Karpas-422 (cell line): ENCODE measurements at regions not wholly inside any gene's neighbourhood (a gene's known extent, or its start where the extent isn't known, plus 50 kb on each side); places are given as distances from the start of the nearest gene placed in this dataset.
"Not testable (repeated sequence)": the region's sequence is repeated elsewhere in the genome, so short reads cannot be mapped to it uniquely, and the experiment has no call there.

Experiments used
- DNase-seq: peaks from one replicate; pipeline ENCODE4 v3.0.0-alpha.2; 2015
- H2AFZ ChIP-seq: fragments of 200-600 bp; sonication (generic); 2 replicates; pipeline ENCODE4 v1.6.1; 2014; ENCODE audit warnings: antibody characterized with exemption, low read length, mixed read lengths
- H3K27ac ChIP-seq: fragments of 200-600 bp; sonication (generic); 2 replicates; pipeline ENCODE4 v1.5.1; 2014; ENCODE audit warnings: mild to moderate bottlenecking, low read length, moderate library complexity
- H3K27me3 ChIP-seq: fragments of 200-600 bp; sonication (generic); 2 replicates; pipeline ENCODE4 v1.6.1; 2014; ENCODE audit warnings: low read length, mixed read lengths
- H3K36me3 ChIP-seq: fragments of 200-600 bp; sonication (generic); 2 replicates; pipeline ENCODE4 v1.6.1; 2014; ENCODE audit warnings: low read length, mixed read lengths; ENCODE audit not compliant: insufficient read depth
- H3K4me1 ChIP-seq: fragments of 200-600 bp; sonication (generic); 2 replicates; pipeline ENCODE4 v1.6.1; 2014; ENCODE audit warnings: mild to moderate bottlenecking, low read length, mixed read lengths
- H3K4me2 ChIP-seq: fragments of 200-600 bp; sonication (generic); 2 replicates; pipeline ENCODE4 v1.6.1; 2014; ENCODE audit warnings: low read length, low read depth, mild to moderate bottlenecking; ENCODE audit not compliant: poor library complexity, severe bottlenecking
- H3K4me3 ChIP-seq: fragments of 200-600 bp; sonication (generic); 2 replicates; pipeline ENCODE4 v1.5.1; 2014; ENCODE audit warnings: mild to moderate bottlenecking, antibody characterized with exemption, low read length, mixed read lengths
- H3K79me2 ChIP-seq: fragments of 200-600 bp; sonication (generic); 2 replicates; pipeline ENCODE4 v1.6.1; 2014; ENCODE audit warnings: mild to moderate bottlenecking, low read length, mixed read lengths
- H3K9ac ChIP-seq: fragments of 200-600 bp; sonication (generic); 2 replicates; pipeline ENCODE4 v1.6.0; 2014; ENCODE audit warnings: low read length
- H3K9me2 ChIP-seq: fragments of 200-600 bp; sonication (generic), shearing (Covaris generic); replicated peaks from 2 replicates; pipeline ENCODE4 v1.6.0; 2014; ENCODE audit warnings: mild to moderate bottlenecking, low read length, moderate library complexity; ENCODE audit not compliant: insufficient read depth
- H3K9me3 ChIP-seq: fragments of 300-700, 200-600 bp; sonication (generic); 2 replicates; pipeline ENCODE4 v1.6.1; 2014; ENCODE audit warnings: low read length, mixed read lengths
- H4K20me1 ChIP-seq: fragments of 200-600 bp; sonication (generic); 2 replicates; pipeline ENCODE4 v1.6.1; 2014; ENCODE audit warnings: mild to moderate bottlenecking, antibody characterized with exemption, low read length, low read depth; ENCODE audit not compliant: insufficient read depth

DNA sequence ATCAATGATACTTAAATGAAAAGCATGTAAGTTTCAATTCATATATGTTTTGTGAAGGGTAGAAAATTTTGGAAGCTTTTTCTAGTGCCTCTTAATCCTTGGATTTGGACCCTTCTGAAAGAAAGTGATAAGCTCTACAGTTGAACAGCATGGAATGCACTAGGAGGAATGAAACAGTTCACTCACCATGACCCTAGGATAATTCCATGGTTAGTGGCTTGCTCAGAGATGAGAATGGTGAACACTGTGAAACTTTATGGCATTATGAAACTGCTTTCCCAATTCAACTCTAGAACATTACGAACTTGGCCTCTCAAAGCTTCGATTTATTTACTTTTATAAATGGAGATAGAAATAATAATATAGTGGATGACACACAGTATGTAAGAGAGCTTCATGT, 88.9 kb upstream of the FAT4 start:
- Histone ChIP-seq H3K4me3 (no peak overlapping the region), H3K9ac (no peak overlapping the region), H2AFZ (no peak overlapping the region), H3K27ac (no peak overlapping the region), H3K36me3 (no peaks in the 10 kb centered on the region), H3K4me2 (no peak overlapping the region), H3K79me2 (no peaks in the 10 kb centered on the region), H3K9me2 (no peaks in the 10 kb centered on the region), H3K9me3 (peaks cover 15% of the 10 kb centered on the region), H3K4me1 (no peaks in the 10 kb centered on the region), H3K27me3 (no peaks in the 10 kb centered on the region), H4K20me1 (no peaks in the 10 kb centered on the region)
- DNase-seq, result no peak

DNA sequence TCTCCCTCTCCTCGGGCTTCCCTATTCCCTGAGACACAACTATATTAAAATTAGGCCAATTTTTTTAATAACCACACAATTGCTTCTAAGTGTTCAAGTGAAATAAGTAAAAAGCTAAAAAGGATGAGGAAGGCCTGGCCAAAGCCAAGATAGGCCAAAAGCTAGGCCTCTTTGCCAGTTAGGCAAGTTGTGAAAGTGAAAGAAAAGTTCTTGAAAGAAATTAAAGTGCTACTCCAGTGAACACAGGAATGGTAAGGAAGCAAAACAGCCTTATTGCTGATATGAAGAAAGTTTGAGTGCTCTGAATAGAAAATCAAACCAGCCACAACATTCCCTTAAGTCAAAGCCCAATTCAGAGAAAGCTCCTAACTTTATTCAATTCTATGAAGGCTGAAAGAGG, 114.2 kb upstream of the FAT4 start:
- no peaks in the 10 kb centered on the region for H3K79me2 ChIP-seq
- DNase-seq, result no peak

GRCh38 chr4:125198916-125199315, 115.8 kb upstream of the FAT4 start:
- Histone ChIP-seq H4K20me1 (no peaks in the 10 kb centered on the region), H3K4me2 (no peak overlapping the region), H3K36me3 (no peaks in the 10 kb centered on the region), H3K79me2 (no peaks in the 10 kb centered on the region), H3K4me1 (no peaks in the 10 kb centered on the region), H2AFZ (no peak overlapping the region), H3K9me2 (no peaks in the 10 kb centered on the region), H3K27ac (no peak overlapping the region), H3K9ac (no peak overlapping the region), H3K4me3 (no peak overlapping the region), H3K27me3 (no peaks in the 10 kb centered on the region), H3K9me3 (0 out of 2 replicates have a peak, but pooled peaks cover 7% of the 10 kb centered on the region)
- no peak for DNase-seq

More for the DNA sequence above, 114.2 kb upstream of the FAT4 start:
- no peaks in the 10 kb centered on the region for H3K9me2 ChIP-seq
- H3K27ac ChIP-seq, result no peak overlapping the region
- H3K4me1 ChIP-seq, result no peaks in the 10 kb centered on the region
- no peaks in the 10 kb centered on the region for H4K20me1 ChIP-seq
- H3K36me3 ChIP-seq, result no peaks in the 10 kb centered on the region; the same call in 1 of the 2 replicates
- H3K4me2 ChIP-seq, result no peak overlapping the region
- no peak overlapping the region for H2AFZ ChIP-seq
- no peaks in the 10 kb centered on the region for H3K27me3 ChIP-seq
- H3K9ac ChIP-seq, result no peak overlapping the region
- H3K4me3 ChIP-seq, result no peak overlapping the region
- peaks cover 10% of the 10 kb centered on the region; the same call in 1 of the 2 replicates for H3K9me3 ChIP-seq

- peaks cover 19% of the 10 kb centered on the region for H3K9me3 ChIP-seq
- not testable (repeated sequence) for H3K36me3 ChIP-seq, DNase-seq, H3K79me2 ChIP-seq, H3K9me2 ChIP-seq, H3K4me1 ChIP-seq, H3K4me2 ChIP-seq, H3K27me3 ChIP-seq, H4K20me1 ChIP-seq, H3K27ac ChIP-seq, H3K9ac ChIP-seq, H3K4me3 ChIP-seq, H2AFZ ChIP-seq
Measured at GRCh38 chr4:125191874-125192459, 122.8 kb upstream of the FAT4 start.

DNA sequence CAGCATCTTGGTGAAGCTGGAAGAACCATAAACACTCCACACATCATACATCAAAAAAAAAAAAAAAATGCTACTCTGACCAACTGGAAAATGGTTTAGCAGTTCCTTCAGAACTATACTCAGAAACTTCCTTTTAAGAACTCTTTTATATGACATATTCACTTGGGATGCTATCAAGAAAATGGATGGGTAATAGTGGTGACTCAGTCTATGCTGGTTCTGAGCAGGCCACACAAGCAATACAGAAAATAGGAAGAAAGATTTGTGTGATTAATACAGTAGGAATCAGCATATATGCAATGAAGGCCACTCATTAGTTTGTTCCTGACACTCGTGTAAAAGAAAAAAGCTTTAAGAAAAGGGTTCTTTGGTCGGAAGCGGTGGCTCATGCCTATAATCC, 123.5 kb upstream of the FAT4 start:
- Histone ChIP-seq H3K4me2 (no peak overlapping the region), H4K20me1 (no peaks in the 10 kb centered on the region), H3K79me2 (no peaks in the 10 kb centered on the region), H3K4me3 (no peak overlapping the region), H2AFZ (no peak overlapping the region), H3K9me2 (no peaks in the 10 kb centered on the region), H3K36me3 (no peaks in the 10 kb centered on the region), H3K9me3 (peaks cover 15% of the 10 kb centered on the region), H3K4me1 (no peaks in the 10 kb centered on the region), H3K27me3 (no peaks in the 10 kb centered on the region), H3K27ac (no peak overlapping the region), H3K9ac (no peak overlapping the region)
- DNase-seq, result no peak

GRCh38 chr4:125187226-125188176, 127.3 kb upstream of the FAT4 start:
- DNase-seq, result no peak
- no peak overlapping the region for H2AFZ ChIP-seq
- H3K4me1 ChIP-seq, result no peaks in the 10 kb centered on the region
- H3K27me3 ChIP-seq, result no peaks in the 10 kb centered on the region
- H3K9me2 ChIP-seq, result no peaks in the 10 kb centered on the region
- no peak overlapping the region for H3K4me3 ChIP-seq
- no peak overlapping the region for H3K27ac ChIP-seq
- H3K79me2 ChIP-seq, result no peaks in the 10 kb centered on the region
- H3K4me2 ChIP-seq, result no peak overlapping the region
- H3K36me3 ChIP-seq, result no peaks in the 10 kb centered on the region
- peaks cover 12% of the 10 kb centered on the region for H3K9me3 ChIP-seq
- H4K20me1 ChIP-seq, result no peaks in the 10 kb centered on the region
- H3K9ac ChIP-seq, result no peak overlapping the region

DNA sequence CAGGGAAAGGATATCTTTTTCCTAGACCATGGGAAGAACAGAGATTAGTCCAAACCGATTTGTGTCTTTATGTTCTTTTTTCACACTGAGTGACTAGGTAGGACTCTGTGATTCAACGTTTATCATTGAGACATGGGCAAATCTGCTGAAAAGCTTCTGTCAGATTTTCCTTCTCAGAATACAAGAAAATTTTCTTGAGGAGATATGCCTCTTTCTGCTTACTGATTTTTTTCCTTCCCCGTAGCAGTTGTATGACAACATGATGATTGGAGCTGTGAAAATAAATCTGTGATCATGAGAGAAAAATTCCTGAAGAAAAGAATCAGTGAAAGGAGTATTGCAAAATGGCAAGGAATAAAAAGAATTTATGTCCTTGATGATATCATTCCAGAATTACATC, 130.6 kb upstream of the FAT4 start:
- no peaks in the 10 kb centered on the region for H3K4me1 ChIP-seq
- H3K9ac ChIP-seq, result no peak overlapping the region
- no peak overlapping the region for H2AFZ ChIP-seq
- H3K79me2 ChIP-seq, result no peaks in the 10 kb centered on the region
- no peak overlapping the region for H3K4me3 ChIP-seq
- H3K36me3 ChIP-seq, result no peaks in the 10 kb centered on the region
- no peak for DNase-seq
- H3K4me2 ChIP-seq, result no peak overlapping the region
- H3K27ac ChIP-seq, result no peak overlapping the region
- no peaks in the 10 kb centered on the region for H4K20me1 ChIP-seq
- H3K27me3 ChIP-seq, result no peaks in the 10 kb centered on the region
- H3K9me3 ChIP-seq, result peaks cover 24% of the 10 kb centered on the region
- no peaks in the 10 kb centered on the region for H3K9me2 ChIP-seq

DNA sequence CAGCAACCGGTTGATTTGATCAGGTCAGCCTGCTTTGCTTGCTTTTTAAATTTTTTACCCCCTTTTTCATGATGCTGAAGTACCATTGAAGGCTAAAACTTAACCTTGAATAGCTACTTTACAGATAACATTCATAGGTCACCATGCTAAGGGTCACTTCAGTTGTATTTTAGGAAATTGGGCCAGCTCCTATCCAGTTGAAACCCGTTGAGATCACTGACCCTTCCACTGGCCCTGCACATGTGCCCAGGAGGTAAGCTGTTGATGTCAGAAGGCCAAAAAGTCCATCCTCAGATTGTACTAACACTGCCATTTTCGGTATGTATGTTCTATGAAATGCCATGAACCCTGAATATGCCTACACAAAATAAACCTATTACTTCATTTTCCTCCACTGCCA, 133.0 kb upstream of the FAT4 start:
- H3K27ac ChIP-seq, result no peak overlapping the region
- H4K20me1 ChIP-seq, result no peaks in the 10 kb centered on the region
- no peaks in the 10 kb centered on the region for H3K79me2 ChIP-seq
- H3K27me3 ChIP-seq, result no peaks in the 10 kb centered on the region
- no peak overlapping the region for H3K4me2 ChIP-seq
- H3K36me3 ChIP-seq, result no peaks in the 10 kb centered on the region
- H2AFZ ChIP-seq, result no peak overlapping the region
- H3K9me3 ChIP-seq, result peaks cover 15% of the 10 kb centered on the region
- no peak overlapping the region for H3K9ac ChIP-seq
- no peak overlapping the region for H3K4me3 ChIP-seq
- H3K4me1 ChIP-seq, result no peaks in the 10 kb centered on the region
- no peaks in the 10 kb centered on the region for H3K9me2 ChIP-seq
- DNase-seq, result no peak
